GM10266 (cell line): ENCODE measurements at regions not wholly inside any gene's neighbourhood (a gene's known extent, or its start where the extent isn't known, plus 50 kb on each side); places are given as distances from the start of the nearest gene placed in this dataset.

ENCODE experiments used
- DNase-seq: peaks from one replicate; pipeline ENCODE4 v3.0.0; 2012; ENCODE audit errors: extremely low spot score
- TF ChIP-seq, protein P1 (sequence below): IDR thresholded peaks from 2 replicates; pipeline ENCODE4 v1.5.1; 2012; ENCODE audit warnings: mild to moderate bottlenecking, low read depth; ENCODE audit not compliant: control insufficient read depth, insufficient read depth; ENCODE audit errors: missing control alignments

DNA sequence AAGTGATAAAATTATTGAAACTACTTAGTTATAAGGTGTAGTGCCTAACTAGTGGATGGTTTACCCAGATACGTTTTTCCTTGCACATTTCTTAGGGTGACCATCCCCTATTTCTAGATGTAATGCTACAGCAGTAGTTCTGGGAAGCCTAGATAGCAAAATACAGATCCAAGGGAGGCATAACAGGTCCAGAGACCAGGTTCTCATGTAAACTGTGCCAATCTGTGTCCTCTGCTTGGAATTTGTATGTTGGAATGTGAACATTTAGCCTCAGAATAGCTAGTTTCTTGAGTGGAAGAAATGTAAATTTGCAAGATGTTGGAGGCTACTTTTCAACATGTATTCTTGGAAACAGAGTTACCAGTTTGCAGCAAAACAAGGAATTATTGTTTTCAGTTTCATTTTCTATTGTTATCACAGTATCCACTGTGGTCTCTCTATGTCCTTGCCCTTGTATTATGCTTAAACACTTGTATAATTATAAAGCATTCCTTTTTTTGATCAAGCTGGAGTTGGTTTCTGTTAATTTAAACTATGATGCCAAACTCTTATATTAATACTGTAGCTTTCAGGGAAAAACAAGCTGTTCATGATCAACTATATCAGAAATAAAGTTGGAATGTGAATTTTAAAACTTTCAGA is 102.0 kb upstream of the BRINP3 start:
- TF ChIP-seq, protein P1, sequence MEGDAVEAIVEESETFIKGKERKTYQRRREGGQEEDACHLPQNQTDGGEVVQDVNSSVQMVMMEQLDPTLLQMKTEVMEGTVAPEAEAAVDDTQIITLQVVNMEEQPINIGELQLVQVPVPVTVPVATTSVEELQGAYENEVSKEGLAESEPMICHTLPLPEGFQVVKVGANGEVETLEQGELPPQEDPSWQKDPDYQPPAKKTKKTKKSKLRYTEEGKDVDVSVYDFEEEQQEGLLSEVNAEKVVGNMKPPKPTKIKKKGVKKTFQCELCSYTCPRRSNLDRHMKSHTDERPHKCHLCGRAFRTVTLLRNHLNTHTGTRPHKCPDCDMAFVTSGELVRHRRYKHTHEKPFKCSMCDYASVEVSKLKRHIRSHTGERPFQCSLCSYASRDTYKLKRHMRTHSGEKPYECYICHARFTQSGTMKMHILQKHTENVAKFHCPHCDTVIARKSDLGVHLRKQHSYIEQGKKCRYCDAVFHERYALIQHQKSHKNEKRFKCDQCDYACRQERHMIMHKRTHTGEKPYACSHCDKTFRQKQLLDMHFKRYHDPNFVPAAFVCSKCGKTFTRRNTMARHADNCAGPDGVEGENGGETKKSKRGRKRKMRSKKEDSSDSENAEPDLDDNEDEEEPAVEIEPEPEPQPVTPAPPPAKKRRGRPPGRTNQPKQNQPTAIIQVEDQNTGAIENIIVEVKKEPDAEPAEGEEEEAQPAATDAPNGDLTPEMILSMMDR = no peak
- DNase-seq = no peak

GRCh38 chr1:190583862-190584261 is 106.2 kb upstream of the BRINP3 start:
- no peak for DNase-seq
- TF ChIP-seq, protein P1 = no peak

DNA sequence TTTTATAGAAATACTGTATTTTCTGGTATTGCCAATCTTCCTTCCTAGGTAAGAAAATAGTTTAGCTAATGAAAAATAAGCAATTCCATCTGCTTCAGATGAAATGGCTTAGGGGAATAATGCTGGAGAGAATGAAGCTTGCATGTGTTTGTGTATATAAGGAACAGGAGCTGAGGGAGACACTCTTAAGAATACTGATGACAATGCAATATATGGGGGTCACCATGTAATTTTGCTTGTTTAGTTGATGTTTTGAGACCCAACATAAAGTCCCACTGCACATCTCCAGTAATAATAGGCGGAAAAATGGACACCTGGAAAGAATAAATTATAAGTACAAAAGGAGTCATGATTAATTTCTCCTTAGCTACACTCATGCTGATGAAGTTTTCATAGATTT is 110.8 kb upstream of the BRINP3 start:
- no peak for DNase-seq
- TF ChIP-seq, protein P1 = no peak

DNA sequence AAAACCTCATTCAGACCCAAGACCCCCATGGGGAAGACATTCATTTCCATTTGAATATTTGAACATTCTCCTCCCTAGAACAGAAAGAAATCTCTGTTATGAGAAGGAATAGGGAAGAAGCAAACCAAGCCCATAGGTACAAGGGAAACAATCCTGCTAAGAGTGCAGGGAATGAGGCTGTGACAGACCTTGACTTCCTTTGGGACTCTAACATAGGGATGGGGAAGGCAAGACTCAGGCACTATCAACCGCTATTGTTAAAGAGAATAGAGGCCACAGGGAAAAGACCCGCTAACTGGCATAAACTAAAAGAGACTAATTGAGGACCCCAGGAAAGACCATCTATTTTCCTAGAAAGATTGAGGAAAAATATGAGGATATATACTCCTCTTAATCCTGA is 117.8 kb upstream of the BRINP3 start:
- TF ChIP-seq, protein P1 = no peak
- no peak for DNase-seq

- TF ChIP-seq, protein P1 = no peak
- no peak for DNase-seq
Measured at GRCh38 chr1:190597294-190597693, 119.6 kb upstream of the BRINP3 start.

- DNase-seq = no peak
- TF ChIP-seq, protein P1 = no peak
Measured at GRCh38 chr1:190599670-190600069, 122.0 kb upstream of the BRINP3 start.

GRCh38 chr1:190602325-190602724 is 124.7 kb upstream of the BRINP3 start:
- no peak for DNase-seq
- TF ChIP-seq, protein P1 = no peak
